Suprapubic skin (tissue), 4 donors: ENCODE measurements at regions not wholly inside any gene's neighbourhood (a gene's known extent, or its start where the extent isn't known, plus 50 kb on each side); places are given as distances from the start of the nearest gene placed in this dataset.

ENCODE experiments used
- DNase-seq, 2 donors: peaks; one replicate each; pipeline ENCODE4 v3.0.0-alpha.2; 2019; ENCODE audit warnings: low spot score in 2 of 2
- H3K27ac ChIP-seq: fragments of 200-600 bp; sonication (generic); one replicate; pipeline ENCODE4 v1.5.1; 2019
- H3K27me3 ChIP-seq: fragments of 200-600 bp; sonication (generic); one replicate; pipeline ENCODE4 v1.5.1; 2019
- H3K36me3 ChIP-seq: fragments of 200-600 bp; sonication (generic); one replicate; pipeline ENCODE4 v1.5.1; 2019
- H3K4me1 ChIP-seq: fragments of 200-600 bp; sonication (generic); one replicate; pipeline ENCODE4 v1.5.1; 2019
- H3K4me3 ChIP-seq: fragments of 200-600 bp; sonication (generic); one replicate; pipeline ENCODE4 v1.5.1; 2019; ENCODE audit warnings: mild to moderate bottlenecking
- H3K9me3 ChIP-seq: fragments of 200-600 bp; sonication (generic); one replicate; pipeline ENCODE4 v1.5.1; 2019
- EP300 ChIP-seq: sonication (generic); formaldehyde crosslinking; IDR thresholded peaks from one replicate; pipeline ENCODE4 v1.6.1; 2017; ENCODE audit warnings: antibody characterized with exemption
- POLR2A ChIP-seq, 2 donors: fragments of 450-650 bp; IDR thresholded peaks; one replicate each; pipeline ENCODE4 v1.6.1; 2017; ENCODE audit warnings: antibody characterized with exemption in 2 of 2, mild to moderate bottlenecking in 2 of 2, moderate library complexity in 2 of 2
- POLR2AphosphoS5 ChIP-seq, 3 donors: sonication (generic); formaldehyde crosslinking; IDR thresholded peaks; one replicate each; pipeline ENCODE4 v1.6.1; 2017; ENCODE audit warnings: antibody characterized with exemption in 3 of 3
- WGBS: methylation state at CpG from one replicate; pipeline ENCODE4 v1.1.5; 2018; 5-methylcytosine and 5-hydroxymethylcytosine counted together
- TF ChIP-seq, protein P1 (sequence below), 2 donors: fragments of 200-600 bp in 1 of 2; fragments of 450-650 bp in 1 of 2; sonication (generic) in 1 of 2; IDR thresholded peaks; one replicate each; pipeline ENCODE4 v1.5.1; 2016 to 2019; ENCODE audit warnings: antibody characterized with exemption in 2 of 2, mild to moderate bottlenecking in 1 of 2, moderate library complexity in 1 of 2

DNA sequence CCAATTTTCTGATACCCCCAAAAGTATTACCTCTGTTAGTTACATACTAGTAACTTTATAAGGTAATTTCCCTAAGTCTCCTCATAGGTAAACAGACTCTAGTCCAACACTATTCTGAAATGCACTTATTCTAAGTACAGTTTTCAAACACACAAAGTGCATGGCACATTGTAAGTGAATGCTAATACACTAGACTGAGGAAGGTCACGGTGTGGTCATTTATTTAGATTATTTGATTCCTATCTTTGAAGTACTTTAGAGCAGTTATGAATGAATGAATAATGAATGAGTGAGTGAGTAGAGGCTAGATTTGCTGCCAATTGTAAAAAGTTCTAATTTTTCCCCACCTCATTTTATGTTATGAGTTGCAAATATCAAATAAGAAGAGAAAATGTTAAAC is 132.8 kb upstream of the UGT8 start:
- Histone ChIP-seq H3K4me1 (no peaks in the 10 kb centered on the region), H3K27me3 (no peaks in the 10 kb centered on the region)
- 83% methylated on average over 1 of the region's 1 CpG for WGBS

DNA sequence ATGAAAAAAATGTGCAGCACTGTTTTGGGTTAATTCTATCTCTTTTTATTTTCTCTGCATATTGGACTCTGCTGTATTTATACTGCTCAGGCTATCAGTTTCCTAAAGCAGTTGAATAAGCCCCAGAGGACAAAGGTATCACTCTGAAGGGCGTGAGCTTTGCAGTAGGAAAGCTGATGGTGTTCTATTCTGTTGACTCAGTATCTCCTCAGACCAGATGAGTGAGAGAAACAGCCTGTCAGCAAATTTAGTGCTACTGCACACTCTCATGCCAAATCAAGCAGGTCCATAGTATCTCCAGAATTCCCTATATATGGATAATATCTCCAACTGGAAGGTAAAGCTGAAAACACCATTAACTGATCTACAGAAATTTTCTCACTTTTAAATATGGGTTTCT is 132.3 kb upstream of the UGT8 start:
- TF ChIP-seq EP300 (no peak), POLR2A (IDR thresholded peaks at IDR 0.05) (no peak), POLR2AphosphoS5 (IDR thresholded peaks at IDR 0.05) (no peak)
- TF ChIP-seq, protein P1, sequence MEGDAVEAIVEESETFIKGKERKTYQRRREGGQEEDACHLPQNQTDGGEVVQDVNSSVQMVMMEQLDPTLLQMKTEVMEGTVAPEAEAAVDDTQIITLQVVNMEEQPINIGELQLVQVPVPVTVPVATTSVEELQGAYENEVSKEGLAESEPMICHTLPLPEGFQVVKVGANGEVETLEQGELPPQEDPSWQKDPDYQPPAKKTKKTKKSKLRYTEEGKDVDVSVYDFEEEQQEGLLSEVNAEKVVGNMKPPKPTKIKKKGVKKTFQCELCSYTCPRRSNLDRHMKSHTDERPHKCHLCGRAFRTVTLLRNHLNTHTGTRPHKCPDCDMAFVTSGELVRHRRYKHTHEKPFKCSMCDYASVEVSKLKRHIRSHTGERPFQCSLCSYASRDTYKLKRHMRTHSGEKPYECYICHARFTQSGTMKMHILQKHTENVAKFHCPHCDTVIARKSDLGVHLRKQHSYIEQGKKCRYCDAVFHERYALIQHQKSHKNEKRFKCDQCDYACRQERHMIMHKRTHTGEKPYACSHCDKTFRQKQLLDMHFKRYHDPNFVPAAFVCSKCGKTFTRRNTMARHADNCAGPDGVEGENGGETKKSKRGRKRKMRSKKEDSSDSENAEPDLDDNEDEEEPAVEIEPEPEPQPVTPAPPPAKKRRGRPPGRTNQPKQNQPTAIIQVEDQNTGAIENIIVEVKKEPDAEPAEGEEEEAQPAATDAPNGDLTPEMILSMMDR (IDR thresholded peaks at IDR 0.05): no peak
- no peak overlapping the region for H3K27ac ChIP-seq
- H3K36me3 ChIP-seq: no peaks in the 10 kb centered on the region
- H3K4me3 ChIP-seq: no peak overlapping the region
- WGBS: 52% methylated on average over 1 of the region's 1 CpG
- H3K4me1 ChIP-seq: no peaks in the 10 kb centered on the region
- no peaks in the 10 kb centered on the region for H3K27me3 ChIP-seq
- no peaks in the 10 kb centered on the region for H3K9me3 ChIP-seq
- DNase-seq: no peak

More for the DNA sequence above, 132.8 kb upstream of the UGT8 start:
- TF ChIP-seq POLR2A (IDR thresholded peaks at IDR 0.05): no peak
- no peak for TF ChIP-seq EP300
- TF ChIP-seq, protein P1 (IDR thresholded peaks at IDR 0.05): no peak
- TF ChIP-seq POLR2AphosphoS5 (IDR thresholded peaks at IDR 0.05): no peak
- Histone ChIP-seq H3K9me3 (no peaks in the 10 kb centered on the region), H3K4me3 (no peak overlapping the region), H3K36me3 (no peaks in the 10 kb centered on the region), H3K27ac (no peak overlapping the region)
- DNase-seq: no peak

DNA sequence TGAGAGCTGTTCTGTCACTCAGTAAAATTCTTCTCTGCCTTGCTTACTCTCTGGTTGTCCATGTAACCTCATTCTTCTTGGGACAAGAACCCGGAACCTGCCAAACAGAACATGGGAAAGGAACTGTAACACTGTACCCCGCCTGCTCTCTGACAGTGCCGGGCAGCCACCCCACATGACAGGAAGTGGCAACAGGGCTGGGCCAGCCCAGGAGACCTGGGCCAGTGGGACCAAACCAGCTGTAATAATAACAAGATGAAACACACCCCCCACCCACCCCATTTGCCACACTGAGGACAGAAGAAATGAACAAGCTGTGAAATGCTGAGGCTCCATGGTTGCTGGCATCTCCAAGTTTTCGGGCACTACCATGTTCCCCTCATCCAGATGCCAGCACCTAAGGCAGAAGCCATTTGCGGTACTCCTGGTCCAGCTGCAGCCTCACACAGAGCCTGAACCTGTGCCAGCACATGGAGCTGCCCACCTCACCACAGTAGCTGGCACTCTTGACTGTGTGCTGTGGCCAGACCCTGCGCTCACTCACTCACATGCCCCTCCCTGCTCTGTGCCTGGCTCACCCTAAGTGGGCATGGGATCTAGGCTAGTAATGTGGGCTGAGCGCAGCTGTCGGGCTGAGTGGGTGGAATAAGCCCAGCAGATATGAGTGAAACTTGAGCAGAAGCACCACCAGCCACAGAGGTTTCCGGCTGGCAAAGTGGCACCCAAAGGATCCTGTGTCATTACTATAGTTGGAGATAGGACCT is 126.2 kb upstream of the UGT8 start:
- H3K27ac ChIP-seq: no peak overlapping the region
- no peaks in the 10 kb centered on the region for H3K4me1 ChIP-seq
- TF ChIP-seq, protein P1 (IDR thresholded peaks at IDR 0.05): no peak
- TF ChIP-seq POLR2AphosphoS5 (IDR thresholded peaks at IDR 0.05): no peak
- no peak for TF ChIP-seq EP300
- no peak for TF ChIP-seq POLR2A (IDR thresholded peaks at IDR 0.05)
- no peaks in the 10 kb centered on the region for H3K36me3 ChIP-seq
- DNase-seq: no peak
- WGBS: 86% methylated on average over 6 of the region's 9 CpGs
- H3K27me3 ChIP-seq: no peaks in the 10 kb centered on the region
- H3K9me3 ChIP-seq: no peaks in the 10 kb centered on the region
- H3K4me3 ChIP-seq: no peak overlapping the region

DNA sequence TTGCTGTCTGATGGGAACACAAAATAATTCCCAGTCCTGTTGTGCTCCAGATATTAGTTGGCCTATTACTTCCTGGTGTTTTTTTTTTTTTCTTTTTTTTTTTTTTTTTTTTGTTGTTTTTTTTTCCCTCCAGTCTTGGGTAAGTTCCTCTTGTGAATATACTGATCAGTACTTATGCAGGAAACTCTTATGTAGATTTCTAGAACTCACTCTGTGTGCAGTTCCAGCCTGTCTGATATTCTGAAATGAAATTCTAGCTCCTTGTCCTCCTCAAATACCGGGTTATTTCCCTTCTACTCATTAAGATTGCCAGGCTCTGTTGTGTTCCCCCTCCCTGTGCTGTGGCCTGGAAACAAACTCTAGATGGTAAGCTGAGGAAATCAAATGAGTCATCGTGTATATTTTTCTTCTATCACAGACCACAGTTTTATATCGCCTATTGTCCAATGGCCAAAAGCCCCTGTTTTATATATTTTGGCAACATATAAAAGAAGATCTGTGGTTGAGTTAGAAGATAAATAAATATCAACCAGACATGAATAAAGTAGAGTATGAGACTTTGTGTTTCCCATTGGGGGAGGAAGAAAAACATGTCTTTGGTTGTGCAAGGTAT is 124.3 kb upstream of the UGT8 start:
- no peak overlapping the region for H3K27ac ChIP-seq
- H3K27me3 ChIP-seq: no peaks in the 10 kb centered on the region
- 77% methylated on average over 3 of the region's 3 CpGs for WGBS
- DNase-seq: no peak
- H3K36me3 ChIP-seq: no peaks in the 10 kb centered on the region
- H3K9me3 ChIP-seq: no peaks in the 10 kb centered on the region
- no peaks in the 10 kb centered on the region for H3K4me1 ChIP-seq
- TF ChIP-seq, protein P1 (IDR thresholded peaks at IDR 0.05): no peak
- no peak overlapping the region for H3K4me3 ChIP-seq

DNA sequence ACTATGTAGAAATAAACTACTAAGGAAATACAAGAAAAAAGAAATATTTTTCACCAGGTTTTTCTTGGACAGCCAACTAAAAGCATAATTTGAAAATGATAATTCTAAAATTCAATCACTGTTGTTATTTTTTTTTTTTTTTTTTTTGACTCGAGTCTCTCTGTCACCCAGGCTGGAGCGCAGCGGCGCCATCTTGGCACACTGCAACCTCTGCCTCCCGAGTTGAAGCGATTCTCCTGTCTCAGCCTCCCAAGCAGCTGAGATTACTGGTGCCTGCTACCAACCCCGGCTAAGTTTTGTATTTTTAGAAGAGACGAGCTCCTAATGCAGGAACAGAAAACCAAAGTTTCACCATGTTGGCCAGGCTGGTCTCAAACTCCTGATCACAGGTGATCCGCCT is 122.3 kb upstream of the UGT8 start:
- no peaks in the 10 kb centered on the region for H3K36me3 ChIP-seq
- TF ChIP-seq POLR2AphosphoS5 (IDR thresholded peaks at IDR 0.05) (no peak), POLR2A (IDR thresholded peaks at IDR 0.05) (no peak), EP300 (no peak)
- TF ChIP-seq, protein P1 (IDR thresholded peaks at IDR 0.05): no peak
- DNase-seq: no peak
- WGBS: 91% methylated on average over 9 of the region's 9 CpGs
- H3K4me1 ChIP-seq: no peaks in the 10 kb centered on the region
- H3K27ac ChIP-seq: no peak overlapping the region
- H3K4me3 ChIP-seq: no peak overlapping the region
- H3K9me3 ChIP-seq: no peaks in the 10 kb centered on the region
- no peaks in the 10 kb centered on the region for H3K27me3 ChIP-seq
